H9 (cell line): ENCODE measurements at regions not wholly inside any gene's neighbourhood (a gene's known extent, or its start where the extent isn't known, plus 50 kb on each side); places are given as distances from the start of the nearest gene placed in this dataset.

Experiments
- DNase-seq: peaks from one replicate; pipeline ENCODE4 v3.0.0-alpha.2; 2017
- H2AFZ ChIP-seq: one replicate; pipeline ENCODE4 v1.6.1; 2013; ENCODE audit warnings: mild to moderate bottlenecking, low read length, control low read depth, moderate library complexity
- H2AK5ac ChIP-seq: 2 replicates; pipeline ENCODE4 v1.6.1; 2013; ENCODE audit warnings: low read length, control low read depth, mixed read lengths; ENCODE audit not compliant: insufficient read length
- H2BK120ac ChIP-seq: one replicate; pipeline ENCODE4 v1.6.1; 2013; ENCODE audit warnings: low read depth, mild to moderate bottlenecking, low read length, control low read depth, inconsistent platforms; ENCODE audit not compliant: poor library complexity, severe bottlenecking
- H2BK12ac ChIP-seq: 2 replicates; pipeline ENCODE4 v1.6.1; 2013; ENCODE audit warnings: low read length, control low read depth, mixed read lengths, low read depth; ENCODE audit not compliant: insufficient read length
- H2BK15ac ChIP-seq: 2 replicates; pipeline ENCODE4 v1.6.1; 2013; ENCODE audit warnings: low read depth, low read length, control low read depth
- H2BK20ac ChIP-seq: one replicate; pipeline ENCODE4 v1.6.1; 2013; ENCODE audit warnings: low read depth, mild to moderate bottlenecking, low read length, control low read depth, inconsistent platforms; ENCODE audit not compliant: poor library complexity, severe bottlenecking
- H2BK5ac ChIP-seq: 2 replicates; pipeline ENCODE4 v1.6.1; 2013; ENCODE audit warnings: low read length, control low read depth, mixed read lengths; ENCODE audit not compliant: insufficient read length
- H3K14ac ChIP-seq: 2 replicates; pipeline ENCODE4 v1.6.1; 2013; ENCODE audit warnings: low read length, control low read depth; ENCODE audit not compliant: insufficient read depth
- H3K18ac ChIP-seq: 2 replicates; pipeline ENCODE4 v1.6.1; 2013; ENCODE audit warnings: low read depth, mild to moderate bottlenecking, mixed read lengths, low read length, control low read depth; ENCODE audit not compliant: insufficient read length
- H3K23ac ChIP-seq: 2 replicates; pipeline ENCODE4 v1.6.1; 2013; ENCODE audit warnings: low read length, control low read depth, mixed read lengths, low read depth; ENCODE audit not compliant: insufficient read length
- H3K23me2 ChIP-seq: 2 replicates; pipeline ENCODE4 v1.6.1; 2013; ENCODE audit warnings: low read depth, mild to moderate bottlenecking, mixed read lengths, low read length, control low read depth; ENCODE audit not compliant: insufficient read length, poor library complexity, severe bottlenecking
- H3K27ac ChIP-seq: 2 replicates; pipeline ENCODE4 v1.5.1; 2013; ENCODE audit warnings: low read length, control low read depth, mixed read lengths, low read depth; ENCODE audit not compliant: insufficient read length
- H3K27me3 ChIP-seq: 2 replicates; pipeline ENCODE4 v1.6.1; 2013; ENCODE audit warnings: low read length, control low read depth, inconsistent platforms; ENCODE audit not compliant: insufficient read depth
- H3K4ac ChIP-seq: 2 replicates; pipeline ENCODE4 v1.6.1; 2013; ENCODE audit warnings: low read depth, mild to moderate bottlenecking, control low read depth, inconsistent platforms, low read length, moderate library complexity
- H3K4me1 ChIP-seq: 2 replicates; pipeline ENCODE4 v1.6.1; 2013; ENCODE audit warnings: low read length, control low read depth, inconsistent platforms; ENCODE audit not compliant: insufficient read depth
- H3K4me2 ChIP-seq: 2 replicates; pipeline ENCODE4 v1.6.1; 2013; ENCODE audit warnings: low read length, control low read depth, mixed read lengths; ENCODE audit not compliant: insufficient read length, insufficient read depth
- H3K56ac ChIP-seq: 2 replicates; pipeline ENCODE4 v1.6.1; 2013; ENCODE audit warnings: low read depth, mild to moderate bottlenecking, mixed read lengths, low read length, control low read depth; ENCODE audit not compliant: insufficient read length
- H3K79me1 ChIP-seq: 2 replicates; pipeline ENCODE4 v1.6.1; 2013; ENCODE audit warnings: low read depth, mild to moderate bottlenecking, moderate library complexity, low read length, control low read depth, inconsistent platforms; ENCODE audit not compliant: insufficient read depth, poor library complexity, severe bottlenecking
- H3K79me2 ChIP-seq: 2 replicates; pipeline ENCODE4 v1.6.1; 2013; ENCODE audit warnings: low read length, control low read depth, inconsistent platforms; ENCODE audit not compliant: insufficient read depth
- H3K9ac ChIP-seq: 2 replicates; pipeline ENCODE4 v1.6.1; 2013; ENCODE audit warnings: low read length, control low read depth, mixed read lengths; ENCODE audit not compliant: insufficient read length; ENCODE audit errors: extremely low read depth
- H3K9me3 ChIP-seq: one replicate; pipeline ENCODE4 v1.6.1; 2013; ENCODE audit warnings: low read depth, low read length, inconsistent platforms; ENCODE audit not compliant: control insufficient read depth
- H3T11ph ChIP-seq: one replicate; pipeline ENCODE4 v1.6.1; 2013; ENCODE audit warnings: mild to moderate bottlenecking, low read length, control low read depth, inconsistent platforms
- H4K20me1 ChIP-seq: one replicate; pipeline ENCODE4 v1.6.1; 2013; ENCODE audit not compliant: control insufficient read depth, insufficient read length, insufficient read depth
- H4K5ac ChIP-seq: 2 replicates; pipeline ENCODE4 v1.6.1; 2013; ENCODE audit warnings: low read depth, mild to moderate bottlenecking, mixed read lengths, low read length, control low read depth; ENCODE audit not compliant: insufficient read length
- H4K8ac ChIP-seq: replicated peaks from 2 replicates; pipeline ENCODE4 v1.6.1; 2013; ENCODE audit warnings: low read length, control low read depth, mixed read lengths, low read depth; ENCODE audit not compliant: insufficient read length
- H4K91ac ChIP-seq: 2 replicates; pipeline ENCODE4 v1.6.1; 2013; ENCODE audit warnings: low read depth, mild to moderate bottlenecking, moderate library complexity, mixed read lengths, low read length, control low read depth; ENCODE audit not compliant: insufficient read length
- H3K27ac Mint-ChIP-seq, 3 experiments: 2 replicates in 2 of 3; 3 replicates in 1 of 3; pipeline ENCODE4 v1.8.0; 2020 to 2021; ENCODE audit warnings: mixed read lengths in 3 of 3, mild to moderate bottlenecking in 1 of 3, moderate library complexity in 1 of 3
- H3K27me3 Mint-ChIP-seq: 2 replicates; pipeline ENCODE4 v1.8.0; 2021; ENCODE audit warnings: low read depth, mild to moderate bottlenecking, moderate library complexity, mixed read lengths
- H3K36me3 Mint-ChIP-seq, 3 experiments: 2 replicates in 2 of 3; 3 replicates in 1 of 3; pipeline ENCODE4 v1.8.0; 2020 to 2021; ENCODE audit warnings: low read depth in 3 of 3, mixed read lengths in 3 of 3; ENCODE audit not compliant: insufficient read depth in 1 of 3
- H3K4me1 Mint-ChIP-seq, 2 experiments: 2 replicates each; pipeline ENCODE4 v1.8.0; 2020; ENCODE audit warnings: mixed read lengths in 2 of 2
- H3K4me3 Mint-ChIP-seq, 2 experiments: 2 replicates in 1 of 2; 3 replicates in 1 of 2; pipeline ENCODE4 v1.8.0; 2020 to 2021; ENCODE audit warnings: mild to moderate bottlenecking in 2 of 2, mixed read lengths in 2 of 2, moderate library complexity in 1 of 2
- H3K9me3 Mint-ChIP-seq, 2 experiments: 2 replicates in 1 of 2; 3 replicates in 1 of 2; pipeline ENCODE4 v1.8.0; 2020; ENCODE audit warnings: mild to moderate bottlenecking in 2 of 2, mixed read lengths in 2 of 2, moderate library complexity in 1 of 2
- CTCF ChIP-seq: fragments of 200-600 bp; sonication (generic); conservative IDR thresholded peaks from 3 replicates; pipeline ENCODE4 v1.8.0; 2021; ENCODE audit warnings: antibody characterized with exemption, mild to moderate bottlenecking
- WGBS: extraction: QIAGEN DNeasy Blood & Tissue Kit; methylation state at CpG from one replicate; pipeline ENCODE4 v1.1.7; 2013; ENCODE audit warnings: missing lambda C conversion rate, low lambda C conversion rate, mixed read lengths; ENCODE audit not compliant: insufficient read length; ENCODE audit errors: extremely low coverage; 5-methylcytosine and 5-hydroxymethylcytosine counted together

GRCh38 chr17:73773702-73774101 lies 129.5 kb upstream of the SDK2 start:
- Histone ChIP-seq H3K14ac (no peak overlapping the region), H3K27ac (no peak overlapping the region), H3K4me1 (no peaks in the 10 kb centered on the region), H3K23ac (no peak overlapping the region), H4K91ac (no peak overlapping the region), H2AK5ac (no peak overlapping the region), H2BK12ac (no peak overlapping the region), H4K8ac (no peak overlapping the region), H3K56ac (no peak overlapping the region), H3K79me1 (no peaks in the 10 kb centered on the region), H3K79me2 (no peaks in the 10 kb centered on the region), H4K20me1 (no peaks in the 10 kb centered on the region), H2BK5ac (no peak overlapping the region), H4K5ac (no peak overlapping the region), H2BK20ac (no peak overlapping the region), H2BK120ac (no peak overlapping the region), H3K9me3 (no peaks in the 10 kb centered on the region), H3K4ac (no peak overlapping the region), H3K23me2 (no peaks in the 10 kb centered on the region), H2BK15ac (no peak overlapping the region), H2AFZ (no peak overlapping the region), H3K4me2 (no peak overlapping the region), H3K9ac (no peak overlapping the region), H3T11ph (no peak overlapping the region), H3K27me3 (no peaks in the 10 kb centered on the region), H3K18ac (no peak overlapping the region)
- WGBS = no CpG with 5 or more reads among the region's 7 CpGs
- peaks cover 9 to 11% of the 10 kb centered on the region in 2 experiments for H3K4me1 Mint-ChIP-seq
- H3K36me3 Mint-ChIP-seq = peaks cover 2 to 9% (median 6%) of the 10 kb centered on the region in 3 experiments; a peak in 5 of 7 replicates
- no peak for DNase-seq
- peaks cover 18 to 32% of the 10 kb centered on the region in 2 experiments for H3K9me3 Mint-ChIP-seq
- TF ChIP-seq CTCF = no peak
- peaks cover 43% of the 10 kb centered on the region for H3K27me3 Mint-ChIP-seq
- H3K27ac Mint-ChIP-seq = no peak overlapping the region
- H3K4me3 Mint-ChIP-seq = no peak overlapping the region
